ENCODE measurements at regions not wholly inside any gene's neighbourhood (a gene's known extent, or its start where the extent isn't known, plus 50 kb on each side); places are given as distances from the start of the nearest gene placed in this dataset.

GRCh38 chr15:87632364-87632763 lies 624.2 kb downstream of the NTRK3 start:
- Histone ChIP-seq H3K4me1 (no peaks in the 10 kb centered on the region), H3K27ac (no peak overlapping the region), H3K4me3 (no peak overlapping the region), H3K27me3 (replicated peaks in 1 of 7) (no peaks in the 10 kb centered on the region), H3K36me3 (no peaks in the 10 kb centered on the region), H3K9me3 (no peaks in the 10 kb centered on the region)
- TF ChIP-seq POLR2AphosphoS5 (IDR thresholded peaks at IDR 0.05) (no peak), POLR2A (IDR thresholded peaks at IDR 0.05) (no peak), CTCF (IDR thresholded peaks at IDR 0.05 in 8 of 11, conservative IDR thresholded peaks at IDR 0.05 in 3 of 11) (no peak)
- DNase-seq: no peak
- intact Hi-C loops (cut with DNase I; ENCODE audit: low total_unique reads): no loop called here

- Histone ChIP-seq H3K4me1 (no peaks in the 10 kb centered on the region), H3K27ac (no peak overlapping the region), H3K36me3 (no peaks in the 10 kb centered on the region), H3K27me3 (replicated peaks in 1 of 7) (no peaks in the 10 kb centered on the region), H3K4me3 (no peak overlapping the region), H3K9me3 (no peaks in the 10 kb centered on the region)
- WGBS, 5 donors: 48 to 69% (median 55%) methylated on average over 2 of the region's 2 CpGs
- TF ChIP-seq POLR2A (IDR thresholded peaks at IDR 0.05) (no peak), POLR2AphosphoS5 (IDR thresholded peaks at IDR 0.05) (no peak), CTCF (IDR thresholded peaks at IDR 0.05 in 8 of 11, conservative IDR thresholded peaks at IDR 0.05 in 3 of 11) (no peak)
- intact Hi-C loops (cut with DNase I; ENCODE audit: low total_unique reads): no loop called here
- no peak for DNase-seq
Measured at GRCh38 chr15:87631775-87632174, 624.8 kb downstream of the NTRK3 start.

- no peaks in the 10 kb centered on the region for H3K27me3 ChIP-seq (replicated peaks in 1 of 7)
- intact Hi-C loops (cut with DNase I; ENCODE audit: low total_unique reads): no loop called here
- H3K36me3 ChIP-seq: no peaks in the 10 kb centered on the region
- H3K4me3 ChIP-seq: no peak overlapping the region
- H3K4me1 ChIP-seq: no peaks in the 10 kb centered on the region
- no peaks in the 10 kb centered on the region for H3K9me3 ChIP-seq
- no peak overlapping the region for H3K27ac ChIP-seq
- TF ChIP-seq CTCF (IDR thresholded peaks at IDR 0.05 in 8 of 11, conservative IDR thresholded peaks at IDR 0.05 in 3 of 11) (no peak), POLR2A (IDR thresholded peaks at IDR 0.05) (no peak), POLR2AphosphoS5 (IDR thresholded peaks at IDR 0.05) (no peak)
- no peak for DNase-seq
- 70 to 88% (median 84%) methylated on average over 1 of the region's 1 CpG for WGBS, 5 donors
Measured at GRCh38 chr15:87631093-87631492, 625.4 kb downstream of the NTRK3 start.

- Histone ChIP-seq H3K27ac (no peak overlapping the region), H3K4me3 (no peak overlapping the region), H3K36me3 (no peaks in the 10 kb centered on the region), H3K9me3 (no peaks in the 10 kb centered on the region), H3K27me3 (replicated peaks in 1 of 7) (no peaks in the 10 kb centered on the region), H3K4me1 (no peaks in the 10 kb centered on the region)
- 45 to 61% (median 54%) methylated on average over 3 of the region's 3 CpGs for WGBS, 5 donors
- TF ChIP-seq POLR2A (IDR thresholded peaks at IDR 0.05) (no peak), POLR2AphosphoS5 (IDR thresholded peaks at IDR 0.05) (no peak), CTCF (IDR thresholded peaks at IDR 0.05 in 8 of 11, conservative IDR thresholded peaks at IDR 0.05 in 3 of 11) (no peak)
- intact Hi-C loops (cut with DNase I; ENCODE audit: low total_unique reads): no loop called here
- DNase-seq: no peak
Measured at GRCh38 chr15:87628311-87628710, 628.2 kb downstream of the NTRK3 start.
